ENCODE measurements at regions not wholly inside any gene's neighbourhood (a gene's known extent, or its start where the extent isn't known, plus 50 kb on each side); places are given as distances from the start of the nearest gene placed in this dataset.

DNA sequence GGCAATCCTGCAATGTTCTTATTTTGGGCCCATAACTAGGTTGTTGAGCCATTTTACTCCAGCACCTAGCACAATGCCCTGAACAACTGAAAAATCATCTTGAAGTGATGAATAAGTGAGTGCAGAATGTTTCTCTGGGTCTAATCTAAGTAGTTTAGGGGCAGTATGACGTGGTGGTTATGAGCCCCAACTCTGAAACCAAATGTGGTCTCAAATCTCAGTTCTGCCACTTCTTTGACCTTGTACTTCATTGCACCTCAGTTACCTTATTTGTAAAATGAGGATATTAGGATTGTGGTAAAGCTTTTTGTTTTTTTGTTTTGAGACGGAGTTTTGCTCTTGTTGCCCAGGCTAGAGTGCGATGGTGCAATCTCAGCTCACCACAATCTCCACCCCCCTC is 80.9 kb upstream of the SNX2 start:
- TF ChIP-seq, protein P1, sequence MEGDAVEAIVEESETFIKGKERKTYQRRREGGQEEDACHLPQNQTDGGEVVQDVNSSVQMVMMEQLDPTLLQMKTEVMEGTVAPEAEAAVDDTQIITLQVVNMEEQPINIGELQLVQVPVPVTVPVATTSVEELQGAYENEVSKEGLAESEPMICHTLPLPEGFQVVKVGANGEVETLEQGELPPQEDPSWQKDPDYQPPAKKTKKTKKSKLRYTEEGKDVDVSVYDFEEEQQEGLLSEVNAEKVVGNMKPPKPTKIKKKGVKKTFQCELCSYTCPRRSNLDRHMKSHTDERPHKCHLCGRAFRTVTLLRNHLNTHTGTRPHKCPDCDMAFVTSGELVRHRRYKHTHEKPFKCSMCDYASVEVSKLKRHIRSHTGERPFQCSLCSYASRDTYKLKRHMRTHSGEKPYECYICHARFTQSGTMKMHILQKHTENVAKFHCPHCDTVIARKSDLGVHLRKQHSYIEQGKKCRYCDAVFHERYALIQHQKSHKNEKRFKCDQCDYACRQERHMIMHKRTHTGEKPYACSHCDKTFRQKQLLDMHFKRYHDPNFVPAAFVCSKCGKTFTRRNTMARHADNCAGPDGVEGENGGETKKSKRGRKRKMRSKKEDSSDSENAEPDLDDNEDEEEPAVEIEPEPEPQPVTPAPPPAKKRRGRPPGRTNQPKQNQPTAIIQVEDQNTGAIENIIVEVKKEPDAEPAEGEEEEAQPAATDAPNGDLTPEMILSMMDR (IDR thresholded peaks at IDR 0.05 in 2 of 3, conservative IDR thresholded peaks at IDR 0.05 in 1 of 3; ENCODE audit: insufficient read depth in 2 of 3, low read depth in 1 of 3, low read length in 3 of 3) = no peak
- TF ChIP-seq, protein P2, sequence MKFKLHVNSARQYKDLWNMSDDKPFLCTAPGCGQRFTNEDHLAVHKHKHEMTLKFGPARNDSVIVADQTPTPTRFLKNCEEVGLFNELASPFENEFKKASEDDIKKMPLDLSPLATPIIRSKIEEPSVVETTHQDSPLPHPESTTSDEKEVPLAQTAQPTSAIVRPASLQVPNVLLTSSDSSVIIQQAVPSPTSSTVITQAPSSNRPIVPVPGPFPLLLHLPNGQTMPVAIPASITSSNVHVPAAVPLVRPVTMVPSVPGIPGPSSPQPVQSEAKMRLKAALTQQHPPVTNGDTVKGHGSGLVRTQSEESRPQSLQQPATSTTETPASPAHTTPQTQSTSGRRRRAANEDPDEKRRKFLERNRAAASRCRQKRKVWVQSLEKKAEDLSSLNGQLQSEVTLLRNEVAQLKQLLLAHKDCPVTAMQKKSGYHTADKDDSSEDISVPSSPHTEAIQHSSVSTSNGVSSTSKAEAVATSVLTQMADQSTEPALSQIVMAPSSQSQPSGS (CRISPR knock-in tag; IDR thresholded peaks at IDR 0.05) = no peak
- TF ChIP-seq BHLHE40 (IDR thresholded peaks at IDR 0.05; ENCODE audit: low read length) = no peak
- TF ChIP-seq ZNF445 (CRISPR knock-in tag; IDR thresholded peaks at IDR 0.05; ENCODE audit: low read depth) = no peak
- TF ChIP-seq ZNF507 (tag; conservative IDR thresholded peaks at IDR 0.05) = no peak
- TF ChIP-seq ZNF174 (CRISPR knock-in tag; IDR thresholded peaks at IDR 0.05) = no peak
- no peak for TF ChIP-seq EP300 (IDR thresholded peaks at IDR 0.05; ENCODE audit: low read length)
- TF ChIP-seq RBFOX2 (IDR thresholded peaks at IDR 0.05; ENCODE audit: low read depth, low read length) = no peak
- TF ChIP-seq, protein P3, sequence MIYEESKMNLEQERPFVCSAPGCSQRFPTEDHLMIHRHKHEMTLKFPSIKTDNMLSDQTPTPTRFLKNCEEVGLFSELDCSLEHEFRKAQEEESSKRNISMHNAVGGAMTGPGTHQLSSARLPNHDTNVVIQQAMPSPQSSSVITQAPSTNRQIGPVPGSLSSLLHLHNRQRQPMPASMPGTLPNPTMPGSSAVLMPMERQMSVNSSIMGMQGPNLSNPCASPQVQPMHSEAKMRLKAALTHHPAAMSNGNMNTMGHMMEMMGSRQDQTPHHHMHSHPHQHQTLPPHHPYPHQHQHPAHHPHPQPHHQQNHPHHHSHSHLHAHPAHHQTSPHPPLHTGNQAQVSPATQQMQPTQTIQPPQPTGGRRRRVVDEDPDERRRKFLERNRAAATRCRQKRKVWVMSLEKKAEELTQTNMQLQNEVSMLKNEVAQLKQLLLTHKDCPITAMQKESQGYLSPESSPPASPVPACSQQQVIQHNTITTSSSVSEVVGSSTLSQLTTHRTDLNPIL (CRISPR knock-in tag; IDR thresholded peaks at IDR 0.05) = no peak
- TF ChIP-seq RAD21 (CRISPR knock-in tag; conservative IDR thresholded peaks at IDR 0.05 in 1 of 2, IDR thresholded peaks at IDR 0.05 in 1 of 2) = no peak
- TF ChIP-seq, protein P4, sequence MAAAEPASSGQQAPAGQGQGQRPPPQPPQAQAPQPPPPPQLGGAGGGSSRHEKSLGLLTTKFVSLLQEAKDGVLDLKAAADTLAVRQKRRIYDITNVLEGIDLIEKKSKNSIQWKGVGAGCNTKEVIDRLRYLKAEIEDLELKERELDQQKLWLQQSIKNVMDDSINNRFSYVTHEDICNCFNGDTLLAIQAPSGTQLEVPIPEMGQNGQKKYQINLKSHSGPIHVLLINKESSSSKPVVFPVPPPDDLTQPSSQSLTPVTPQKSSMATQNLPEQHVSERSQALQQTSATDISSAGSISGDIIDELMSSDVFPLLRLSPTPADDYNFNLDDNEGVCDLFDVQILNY (CRISPR knock-in tag; IDR thresholded peaks at IDR 0.05) = no peak
